HepG2 (cell line): ENCODE measurements at regions not wholly inside any gene's neighbourhood (a gene's known extent, or its start where the extent isn't known, plus 50 kb on each side); places are given as distances from the start of the nearest gene placed in this dataset.

ENCODE experiments used
- ATAC-seq: fragments of 200-7000 bp; cut with Tn5 transposase; 3 replicates; pipeline ENCODE4 v1.9.1; 2020; ENCODE audit warnings: mild to moderate bottlenecking, moderate library complexity
- BruUV-seq: library from RNA; stranded (reverse); fragments of 400-500 nt; replicated peaks from 2 replicates; lab custom pipeline; 2021; lab: Mats Ljungman, UMichigan
- CTCF ChIA-PET: fragments of 300-600 bp; formaldehyde crosslinking; extraction: SDS; loops from one replicate; lab custom pipeline; 2021; ENCODE audit warnings: low total read pairs, inconsistent platforms, low intra/inter-chr PET ratio; lab: Yijun Ruan, JAX
- POLR2A ChIA-PET: fragments of 350-600 bp; sonication (Branson Sonifier 250); formaldehyde crosslinking; loops from one replicate; lab custom pipeline; 2020; ENCODE audit warnings: antibody characterized with exemption, inconsistent platforms; lab: Yijun Ruan, JAX
- DNase-seq: peaks from one replicate; pipeline ENCODE4 v3.0.0-alpha.2; 2015; ENCODE audit warnings: low spot score
- FAIRE-seq: peaks from 3 replicates; lab custom pipeline; 2011; peaks lifted over from hg19 to GRCh38; lab: Jason Lieb, UNC
- H2AFZ ChIP-seq: one replicate; pipeline ENCODE4 v1.6.1; 2011; ENCODE audit warnings: low read length, inconsistent platforms
- H3K27ac ChIP-seq: fragments of 300-600 bp; 3 replicates; pipeline ENCODE4 v1.8.0; 2011; ENCODE audit warnings: mixed run types, mild to moderate bottlenecking, mixed read lengths, low read length, inconsistent platforms; ENCODE audit not compliant: insufficient read depth; ENCODE audit errors: extremely low read length
- H3K27me3 ChIP-seq, 2 experiments: fragments of 200-600 bp in 1 of 2; 2 replicates in 1 of 2; 3 replicates in 1 of 2; pipeline versions ENCODE4 v1.6.0 to v1.8.0; 2011; ENCODE audit warnings: low read length in 2 of 2, mild to moderate bottlenecking in 2 of 2, moderate library complexity in 2 of 2, inconsistent platforms in 1 of 2; ENCODE audit not compliant: insufficient read depth in 2 of 2, control insufficient read depth in 1 of 2
- H3K36me3 ChIP-seq, 2 experiments: fragments of 200-600 bp in 1 of 2; replicated peaks in 1 of 2; 2 replicates in 1 of 2; 3 replicates in 1 of 2; pipeline versions ENCODE4 v1.5.1 to v1.8.0; 2011; ENCODE audit warnings: low read length in 2 of 2, inconsistent platforms in 1 of 2; ENCODE audit not compliant: insufficient read depth in 2 of 2, control insufficient read depth in 1 of 2
- H3K4me1 ChIP-seq: 2 replicates; pipeline ENCODE4 v1.5.1; 2012; ENCODE audit warnings: low read length, inconsistent platforms; ENCODE audit not compliant: insufficient read depth
- H3K4me2 ChIP-seq: 2 replicates; pipeline ENCODE4 v1.6.0; 2011; ENCODE audit warnings: low read depth, low read length, inconsistent platforms
- H3K4me3 ChIP-seq, 3 experiments: fragments of 200-600 bp in 1 of 3; sonication (generic), shearing (Covaris generic) in 1 of 3; replicated peaks in 1 of 3; 2 replicates each; pipeline ENCODE4 v1.5.1; 2011 to 2016; ENCODE audit warnings: low read length in 3 of 3, inconsistent platforms in 2 of 3, low read depth in 2 of 3, mild to moderate bottlenecking in 2 of 3, control low read depth in 1 of 3, mixed read lengths in 1 of 3; ENCODE audit not compliant: insufficient read depth in 1 of 3
- H3K79me2 ChIP-seq: one replicate; pipeline ENCODE4 v1.6.1; 2011; ENCODE audit warnings: low read length, inconsistent platforms; ENCODE audit not compliant: insufficient read depth
- H3K9ac ChIP-seq: 2 replicates; pipeline ENCODE4 v1.6.0; 2011; ENCODE audit warnings: mild to moderate bottlenecking, low read depth, low read length, inconsistent platforms; ENCODE audit not compliant: insufficient read depth
- H3K9me3 ChIP-seq: 2 replicates; pipeline ENCODE4 v1.5.1; 2012; ENCODE audit warnings: mild to moderate bottlenecking, low read length
- H4K20me1 ChIP-seq: 2 replicates; pipeline ENCODE4 v1.6.0; 2011; ENCODE audit warnings: inconsistent platforms, mild to moderate bottlenecking, low read length, moderate library complexity; ENCODE audit not compliant: insufficient read depth
- CTCF ChIP-seq: sonication (generic); formaldehyde crosslinking; IDR thresholded peaks from 2 replicates; pipeline ENCODE4 v1.5.0; 2020; ENCODE audit warnings: mild to moderate bottlenecking, missing genetic modification reagents, moderate library complexity
- ETV6 ChIP-seq: sonication (generic); formaldehyde crosslinking; conservative IDR thresholded peaks from 2 replicates; pipeline ENCODE4 v1.4.0; 2020; ENCODE audit warnings: missing genetic modification reagents
- GFI1 ChIP-seq: sonication (generic); formaldehyde crosslinking; IDR thresholded peaks from 2 replicates; pipeline ENCODE4 v1.5.0; 2020; ENCODE audit warnings: missing genetic modification reagents, mild to moderate bottlenecking, borderline replicate concordance
- HIC2 ChIP-seq: sonication (generic); formaldehyde crosslinking; IDR thresholded peaks from 2 replicates; pipeline ENCODE4 v1.9.0; 2022; ENCODE audit warnings: low read depth, missing genetic modification reagents
- JDP2 ChIP-seq: sonication (generic); formaldehyde crosslinking; IDR thresholded peaks from 2 replicates; pipeline ENCODE4 v1.8.1; 2022; ENCODE audit warnings: missing genetic modification reagents, borderline replicate concordance
- MAFF ChIP-seq: IDR thresholded peaks from 2 replicates; pipeline ENCODE4 v1.6.1; 2011; ENCODE audit warnings: low read depth, low read length, improper control_type of control experiment
- MIER2 ChIP-seq: IDR thresholded peaks from 2 replicates; pipeline ENCODE4 v1.6.1; 2016; ENCODE audit warnings: missing biosample characterization, missing genetic modification reagents
- MTF2 ChIP-seq: sonication (generic); formaldehyde crosslinking; IDR thresholded peaks from 2 replicates; pipeline ENCODE4 v1.5.0; 2020; ENCODE audit warnings: missing genetic modification reagents, borderline replicate concordance
- NFATC3 ChIP-seq: sonication (generic); formaldehyde crosslinking; IDR thresholded peaks from 2 replicates; pipeline ENCODE4 v1.5.1; 2020; ENCODE audit warnings: mild to moderate bottlenecking, missing genetic modification reagents
- NR2C2 ChIP-seq: sonication (generic); formaldehyde crosslinking; IDR thresholded peaks from 2 replicates; pipeline ENCODE4 v1.4.0; 2020; ENCODE audit warnings: missing genetic modification reagents, mild to moderate bottlenecking, moderate library complexity, borderline replicate concordance
- PBX3 ChIP-seq: sonication (generic); formaldehyde crosslinking; IDR thresholded peaks from 2 replicates; pipeline ENCODE4 v1.8.1; 2023; ENCODE audit warnings: missing genetic modification reagents, inconsistent platforms, borderline replicate concordance
- RAD21 ChIP-seq: fragments of 450-650 bp; formaldehyde crosslinking; IDR thresholded peaks from 2 replicates; pipeline ENCODE4 v1.5.0; 2020; ENCODE audit warnings: mild to moderate bottlenecking
- SIX1 ChIP-seq: sonication (generic); formaldehyde crosslinking; IDR thresholded peaks from 2 replicates; pipeline ENCODE4 v1.4.0; 2020; ENCODE audit warnings: missing genetic modification reagents, borderline replicate concordance
- SMC3 ChIP-seq: IDR thresholded peaks from 2 replicates; pipeline ENCODE4 v1.6.1; 2011; ENCODE audit warnings: low read length, improper control_type of control experiment
- STAG1 ChIP-seq: sonication (generic); formaldehyde crosslinking; IDR thresholded peaks from 2 replicates; pipeline ENCODE4 v1.4.0; 2020; ENCODE audit warnings: missing genetic modification reagents
- TBL1XR1 ChIP-seq: fragments of 150-350 bp; IDR thresholded peaks from 2 replicates; pipeline ENCODE4 v1.6.1; 2014; ENCODE audit warnings: borderline replicate concordance, low read length; ENCODE audit not compliant: partially characterized antibody
- ZFYVE20 ChIP-seq: sonication (generic); formaldehyde crosslinking; IDR thresholded peaks from 2 replicates; pipeline ENCODE4 v1.8.0; 2023; ENCODE audit warnings: low read depth, mild to moderate bottlenecking, moderate library complexity, missing genetic modification reagents, borderline replicate concordance
- ZNF225 ChIP-seq: sonication (generic); formaldehyde crosslinking; IDR thresholded peaks from 2 replicates; pipeline ENCODE4 v1.4.0; 2020; ENCODE audit warnings: mild to moderate bottlenecking, missing genetic modification reagents
- ZNF510 ChIP-seq: sonication (generic); formaldehyde crosslinking; IDR thresholded peaks from 2 replicates; pipeline ENCODE4 v1.4.0; 2020; ENCODE audit warnings: low read depth, mild to moderate bottlenecking, missing genetic modification reagents
- ZNF678 ChIP-seq: sonication (generic); formaldehyde crosslinking; IDR thresholded peaks from 2 replicates; pipeline ENCODE4 v1.4.0; 2020; ENCODE audit warnings: mild to moderate bottlenecking, missing genetic modification reagents
- WGBS: methylation state at CpG from one replicate; pipeline ENCODE4 v1.1.6; 2017; ENCODE audit warnings: low lambda C conversion rate; 5-methylcytosine and 5-hydroxymethylcytosine counted together
- in situ Hi-C: cut with HindIII; loops from 2 replicates; pipeline ENCODE4 v1.10.0; 2017; ENCODE audit warnings: low pct_unique_long_range_greater_than_20kb; ENCODE audit not compliant: extremely low pct_ligation_motif_present
- intact Hi-C: fragments of 100-400 bp; cut with micrococcal nuclease; formaldehyde crosslinking; loops from one replicate; pipeline ENCODE4 v1.10.0; 2022; ENCODE audit not compliant: unreplicated experiment

- H3K27me3 ChIP-seq: no peaks in the 10 kb centered on the region
- TF ChIP-seq ZNF678 (CRISPR knock-in tag) (no peak), MTF2 (CRISPR knock-in tag) (no peak), NFATC3 (CRISPR knock-in tag) (no peak), NR2C2 (CRISPR knock-in tag) (no peak), SIX1 (CRISPR knock-in tag) (no peak), ETV6 (CRISPR knock-in tag) (no peak), ZNF510 (CRISPR knock-in tag) (no peak), MAFF (no peak), CTCF (CRISPR knock-in tag) (peak; percentile 50), ZNF225 (CRISPR knock-in tag) (no peak), ZFYVE20 (CRISPR knock-in tag) (no peak), TBL1XR1 (no peak), SMC3 (peak; percentile 56), MIER2 (no peak), PBX3 (CRISPR knock-in tag) (no peak), STAG1 (CRISPR knock-in tag) (peak; percentile 65), RAD21 (CRISPR knock-in tag) (0 out of 2 replicates have a peak, but pooled peaks have one; percentile 16), HIC2 (no peak), JDP2 (CRISPR knock-in tag) (no peak), GFI1 (CRISPR knock-in tag) (no peak)
- CTCF ChIA-PET: no interaction called here
- H4K20me1 ChIP-seq: no peaks in the 10 kb centered on the region
- intact Hi-C loops: no loop called here
- H3K4me2 ChIP-seq: no peak overlapping the region
- BruUV-seq: no TSS peak
- H2AFZ ChIP-seq: no peak overlapping the region
- H3K36me3 ChIP-seq: no peaks in the 10 kb centered on the region
- H3K27ac ChIP-seq: no peak overlapping the region
- H3K9ac ChIP-seq: no peak overlapping the region
- 0% methylated on average over 1 of the region's 1 CpG for WGBS
- ATAC-seq (no peak; the same call in 2 of the 3 replicates), DNase-seq (peak; percentile 35), FAIRE-seq (peak; percentile 43)
- H3K9me3 ChIP-seq: no peaks in the 10 kb centered on the region
- no peaks in the 10 kb centered on the region for H3K79me2 ChIP-seq
- POLR2A ChIA-PET: no interaction called here
- no peaks in the 10 kb centered on the region for H3K4me1 ChIP-seq
- in situ Hi-C loops: no loop called here
- no peak overlapping the region for H3K4me3 ChIP-seq
Observed at GRCh38 chr5:4862500-4862899, 277.6 kb upstream of the ADAMTS16 start.
